ENCODE measurements at regions not wholly inside any gene's neighbourhood (a gene's known extent, or its start where the extent isn't known, plus 50 kb on each side); places are given as distances from the start of the nearest gene placed in this dataset.
A peak's percentile ranks its signal among the peaks of the same experiment; 100 is the strongest.

GRCh38 chr20:11248687-11249638 is 575.2 kb upstream of the JAG1 start:
- Histone ChIP-seq H3K9ac (ENCODE audit: low read depth, low read length) (no peak overlapping the region), H3K27me3 (ENCODE audit: control insufficient read depth, insufficient read depth, low read length) (peaks cover 4% of the 10 kb centered on the region; the same call in 1 of the 2 replicates), H3K9me3 (ENCODE audit: control insufficient read depth, insufficient read depth, low read length) (no peaks in the 10 kb centered on the region; the same call in 1 of the 2 replicates), H3K36me3 (ENCODE audit: control insufficient read depth, insufficient read depth, low read length) (no peaks in the 10 kb centered on the region), H3K4me3 (ENCODE audit: low read depth, low read length) (no peak overlapping the region), H3K4me1 (ENCODE audit: control insufficient read depth, insufficient read depth, low read length) (peaks cover 21% of the 10 kb centered on the region), H3K27ac (ENCODE audit: low read depth, low read length) (peak overlapping the region; percentile 40)

DNA sequence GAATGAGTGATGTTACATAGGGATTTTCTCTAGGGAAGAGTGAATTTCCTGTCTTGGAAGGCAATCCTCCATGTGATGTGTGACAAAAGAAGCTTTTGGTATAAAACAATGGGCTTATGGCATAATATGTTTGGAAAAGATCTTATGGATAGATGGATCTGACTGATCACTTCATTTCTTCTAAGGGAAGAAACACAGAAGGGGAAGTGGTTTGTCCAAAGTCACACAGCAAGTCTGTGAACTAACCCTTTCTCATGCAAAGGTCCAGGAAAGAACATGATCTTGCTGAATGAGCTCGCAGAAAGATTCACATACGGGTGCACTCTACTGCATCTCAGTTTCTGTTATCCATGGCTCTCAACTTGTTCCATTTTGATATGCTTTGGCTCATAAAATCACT is 575.9 kb upstream of the JAG1 start:
- no peaks in the 10 kb centered on the region for H3K36me3 ChIP-seq (ENCODE audit: control insufficient read depth, insufficient read depth, low read length)
- peak overlapping the region; percentile 40 for H3K27ac ChIP-seq (ENCODE audit: low read depth, low read length)
- peaks cover 7% of the 10 kb centered on the region for H3K9me3 ChIP-seq (ENCODE audit: control insufficient read depth, insufficient read depth, low read length)
- peaks cover 4% of the 10 kb centered on the region; the same call in 1 of the 2 replicates for H3K27me3 ChIP-seq (ENCODE audit: control insufficient read depth, insufficient read depth, low read length)
- no peak overlapping the region for H3K4me3 ChIP-seq (ENCODE audit: low read depth, low read length)
- H3K4me1 ChIP-seq (ENCODE audit: control insufficient read depth, insufficient read depth, low read length), result peaks cover 21% of the 10 kb centered on the region
- no peak overlapping the region for H3K9ac ChIP-seq (ENCODE audit: low read depth, low read length)

GRCh38 chr20:11252447-11252846 is 578.6 kb upstream of the JAG1 start:
- Histone ChIP-seq H3K9ac (ENCODE audit: low read depth, low read length) (no peak overlapping the region), H3K36me3 (ENCODE audit: control insufficient read depth, insufficient read depth, low read length) (no peaks in the 10 kb centered on the region), H3K27me3 (ENCODE audit: control insufficient read depth, insufficient read depth, low read length) (peaks cover 4% of the 10 kb centered on the region; the same call in 1 of the 2 replicates), H3K27ac (ENCODE audit: low read depth, low read length) (no peak overlapping the region), H3K9me3 (ENCODE audit: control insufficient read depth, insufficient read depth, low read length) (peaks cover 8% of the 10 kb centered on the region), H3K4me3 (ENCODE audit: low read depth, low read length) (no peak overlapping the region), H3K4me1 (ENCODE audit: control insufficient read depth, insufficient read depth, low read length) (peaks cover 21% of the 10 kb centered on the region)

DNA sequence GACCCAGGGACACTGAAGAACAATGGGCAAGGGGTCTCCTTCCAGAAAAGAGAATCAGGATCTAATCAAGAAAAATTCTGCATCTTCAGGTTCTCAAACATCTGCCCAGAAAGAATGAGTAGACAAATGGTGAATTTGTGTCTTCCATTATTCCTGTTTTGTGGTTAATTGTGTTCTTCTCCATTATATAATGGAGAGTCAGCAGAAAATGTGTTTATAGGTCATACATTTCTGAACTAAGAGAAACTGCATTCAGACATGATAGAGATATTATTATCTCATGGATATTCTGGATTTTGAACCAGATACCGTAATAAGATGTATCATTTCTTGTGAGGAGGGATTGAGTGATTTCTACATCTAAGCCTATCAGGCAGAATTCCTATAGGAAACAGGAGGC is 581.7 kb upstream of the JAG1 start:
- H3K4me1 ChIP-seq (ENCODE audit: control insufficient read depth, insufficient read depth, low read length), result no peaks in the 10 kb centered on the region
- H3K27me3 ChIP-seq (ENCODE audit: control insufficient read depth, insufficient read depth, low read length), result no peaks in the 10 kb centered on the region
- H3K9ac ChIP-seq (ENCODE audit: low read depth, low read length), result no peak overlapping the region
- no peak overlapping the region for H3K27ac ChIP-seq (ENCODE audit: low read depth, low read length)
- no peak overlapping the region for H3K4me3 ChIP-seq (ENCODE audit: low read depth, low read length)
- peaks cover 8% of the 10 kb centered on the region for H3K9me3 ChIP-seq (ENCODE audit: control insufficient read depth, insufficient read depth, low read length)
- H3K36me3 ChIP-seq (ENCODE audit: control insufficient read depth, insufficient read depth, low read length), result no peaks in the 10 kb centered on the region

DNA sequence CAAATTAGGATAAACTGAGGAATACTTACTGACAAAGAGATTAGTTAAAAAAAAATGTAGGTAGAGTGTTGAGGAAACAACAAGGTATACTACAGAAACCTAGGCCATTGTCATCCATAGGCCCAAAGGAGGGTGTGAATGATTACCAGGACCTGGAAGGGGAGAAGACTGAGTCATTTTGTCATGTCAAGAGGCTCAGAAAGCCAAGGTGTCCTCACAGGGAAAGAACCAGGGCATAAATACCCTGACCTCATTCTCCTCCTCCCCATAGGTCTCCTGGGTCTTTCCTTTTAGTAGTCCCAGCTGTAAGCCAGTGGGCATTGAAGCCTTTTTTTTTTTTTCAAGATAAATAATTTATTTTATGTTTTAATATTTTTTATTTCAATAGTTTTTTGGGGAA is 582.1 kb upstream of the JAG1 start:
- Histone ChIP-seq H3K36me3 (ENCODE audit: control insufficient read depth, insufficient read depth, low read length) (no peaks in the 10 kb centered on the region), H3K27ac (ENCODE audit: low read depth, low read length) (no peak overlapping the region), H3K4me3 (ENCODE audit: low read depth, low read length) (no peak overlapping the region), H3K9me3 (ENCODE audit: control insufficient read depth, insufficient read depth, low read length) (peaks cover 8% of the 10 kb centered on the region), H3K27me3 (ENCODE audit: control insufficient read depth, insufficient read depth, low read length) (no peaks in the 10 kb centered on the region), H3K4me1 (ENCODE audit: control insufficient read depth, insufficient read depth, low read length) (no peaks in the 10 kb centered on the region), H3K9ac (ENCODE audit: low read depth, low read length) (no peak overlapping the region)

- H3K27ac ChIP-seq (ENCODE audit: low read depth, low read length), result no peak overlapping the region
- H3K9me3 ChIP-seq (ENCODE audit: control insufficient read depth, insufficient read depth, low read length), result no peaks in the 10 kb centered on the region
- no peak overlapping the region for H3K9ac ChIP-seq (ENCODE audit: low read depth, low read length)
- H3K4me1 ChIP-seq (ENCODE audit: control insufficient read depth, insufficient read depth, low read length), result no peaks in the 10 kb centered on the region; the same call in 1 of the 2 replicates
- H3K36me3 ChIP-seq (ENCODE audit: control insufficient read depth, insufficient read depth, low read length), result no peaks in the 10 kb centered on the region
- H3K27me3 ChIP-seq (ENCODE audit: control insufficient read depth, insufficient read depth, low read length), result no peaks in the 10 kb centered on the region
- H3K4me3 ChIP-seq (ENCODE audit: low read depth, low read length), result no peak overlapping the region
These were observed 586.8 kb upstream of the JAG1 start for GRCh38 chr20:11260611-11261010.

- Histone ChIP-seq H3K4me3 (ENCODE audit: low read depth, low read length) (no peak overlapping the region), H3K27me3 (ENCODE audit: control insufficient read depth, insufficient read depth, low read length) (no peaks in the 10 kb centered on the region), H3K27ac (ENCODE audit: low read depth, low read length) (peak overlapping the region; percentile 3), H3K4me1 (ENCODE audit: control insufficient read depth, insufficient read depth, low read length) (peaks cover 1% of the 10 kb centered on the region), H3K9me3 (ENCODE audit: control insufficient read depth, insufficient read depth, low read length) (no peaks in the 10 kb centered on the region), H3K9ac (ENCODE audit: low read depth, low read length) (no peak overlapping the region), H3K36me3 (ENCODE audit: control insufficient read depth, insufficient read depth, low read length) (no peaks in the 10 kb centered on the region)
These were observed 587.8 kb upstream of the JAG1 start for GRCh38 chr20:11261533-11262000.

- Histone ChIP-seq H3K4me1 (ENCODE audit: control insufficient read depth, insufficient read depth, low read length) (peaks cover 23% of the 10 kb centered on the region), H3K36me3 (ENCODE audit: control insufficient read depth, insufficient read depth, low read length) (no peaks in the 10 kb centered on the region), H3K27me3 (ENCODE audit: control insufficient read depth, insufficient read depth, low read length) (no peaks in the 10 kb centered on the region), H3K27ac (ENCODE audit: low read depth, low read length) (peak overlapping the region; percentile 88), H3K9ac (ENCODE audit: low read depth, low read length) (no peak overlapping the region), H3K9me3 (ENCODE audit: control insufficient read depth, insufficient read depth, low read length) (no peaks in the 10 kb centered on the region), H3K4me3 (ENCODE audit: low read depth, low read length) (no peak overlapping the region)
These were observed 592.8 kb upstream of the JAG1 start for GRCh38 chr20:11266571-11266970.

DNA sequence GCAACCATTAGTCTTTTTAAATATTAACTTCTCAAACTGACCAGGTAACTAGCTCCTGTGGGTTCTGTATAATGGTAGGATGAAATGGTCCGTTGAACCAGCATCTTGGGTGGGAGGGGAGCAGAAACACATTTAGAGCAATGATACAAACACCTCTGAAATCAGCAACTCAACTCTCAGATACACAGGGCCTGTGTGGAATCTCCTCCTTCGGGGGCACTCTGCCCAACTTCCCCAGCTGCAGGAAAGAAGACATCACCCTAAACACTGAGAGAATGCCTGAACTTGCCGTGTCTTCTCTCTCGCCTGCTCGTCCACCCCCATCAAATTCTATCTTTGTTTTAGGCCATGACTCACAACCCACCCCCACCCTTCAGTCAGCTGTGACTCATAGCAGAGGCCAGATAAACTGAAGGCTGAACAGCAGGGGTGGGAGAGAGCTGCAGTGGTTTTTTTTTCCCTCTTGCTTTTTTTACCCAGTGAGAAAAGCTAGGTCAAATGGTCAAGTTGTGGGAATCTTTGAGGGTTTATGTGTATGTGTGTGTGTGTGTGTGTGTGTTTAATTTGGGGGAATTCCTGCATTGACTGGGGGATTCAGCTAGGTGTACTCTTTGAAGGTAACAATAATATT is 593.4 kb upstream of the JAG1 start:
- Histone ChIP-seq H3K4me3 (ENCODE audit: low read depth, low read length) (no peak overlapping the region), H3K4me1 (ENCODE audit: control insufficient read depth, insufficient read depth, low read length) (peaks cover 25% of the 10 kb centered on the region), H3K9me3 (ENCODE audit: control insufficient read depth, insufficient read depth, low read length) (no peaks in the 10 kb centered on the region), H3K9ac (ENCODE audit: low read depth, low read length) (no peak overlapping the region), H3K27ac (ENCODE audit: low read depth, low read length) (peak overlapping the region; percentile 88), H3K27me3 (ENCODE audit: control insufficient read depth, insufficient read depth, low read length) (no peaks in the 10 kb centered on the region), H3K36me3 (ENCODE audit: control insufficient read depth, insufficient read depth, low read length) (no peaks in the 10 kb centered on the region)

GRCh38 chr20:11267762-11268335 is 594.0 kb upstream of the JAG1 start:
- Histone ChIP-seq H3K27me3 (ENCODE audit: control insufficient read depth, insufficient read depth, low read length) (no peaks in the 10 kb centered on the region), H3K9me3 (ENCODE audit: control insufficient read depth, insufficient read depth, low read length) (no peaks in the 10 kb centered on the region), H3K4me1 (ENCODE audit: control insufficient read depth, insufficient read depth, low read length) (peaks cover 25% of the 10 kb centered on the region), H3K4me3 (ENCODE audit: low read depth, low read length) (no peak overlapping the region), H3K36me3 (ENCODE audit: control insufficient read depth, insufficient read depth, low read length) (no peaks in the 10 kb centered on the region), H3K27ac (ENCODE audit: low read depth, low read length) (peak overlapping the region; percentile 88), H3K9ac (ENCODE audit: low read depth, low read length) (no peak overlapping the region)

DNA sequence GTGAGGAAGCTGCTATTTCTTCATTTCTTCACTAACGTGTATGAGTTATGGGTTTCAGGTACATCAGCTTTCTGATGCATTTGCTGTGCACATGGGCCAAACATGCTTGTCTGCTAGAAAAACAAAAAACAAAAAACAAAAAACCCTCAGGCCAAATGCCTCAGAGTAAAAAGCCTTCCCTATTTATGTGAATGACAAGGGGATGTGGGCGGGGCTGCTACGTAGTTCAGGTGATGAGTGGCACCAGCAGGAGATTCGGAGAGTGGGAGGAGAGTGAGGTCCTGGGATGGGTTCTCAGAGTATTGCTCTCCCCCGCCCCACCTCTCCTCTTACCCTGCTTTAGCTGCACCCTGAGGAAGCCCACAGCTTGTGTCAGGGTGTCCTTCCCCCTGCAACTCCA is 596.8 kb upstream of the JAG1 start:
- Histone ChIP-seq H3K4me1 (ENCODE audit: control insufficient read depth, insufficient read depth, low read length) (peaks cover 39% of the 10 kb centered on the region), H3K36me3 (ENCODE audit: control insufficient read depth, insufficient read depth, low read length) (no peaks in the 10 kb centered on the region), H3K9me3 (ENCODE audit: control insufficient read depth, insufficient read depth, low read length) (no peaks in the 10 kb centered on the region), H3K9ac (ENCODE audit: low read depth, low read length) (no peak overlapping the region), H3K27ac (ENCODE audit: low read depth, low read length) (no peak overlapping the region), H3K27me3 (ENCODE audit: control insufficient read depth, insufficient read depth, low read length) (no peaks in the 10 kb centered on the region), H3K4me3 (ENCODE audit: low read depth, low read length) (no peak overlapping the region)

All from HUES48 (cell line).